ENCODE measurements at regions not wholly inside any gene's neighbourhood (a gene's known extent, or its start where the extent isn't known, plus 50 kb on each side); places are given as distances from the start of the nearest gene placed in this dataset.

GRCh38 chrX:67872958-67873357 is 329.1 kb downstream of the AR start:
- intact Hi-C loops (cut with micrococcal nuclease) = no loop called here
- ChIA-PET CTCF (no interaction called here), POLR2A (ENCODE audit: unreplicated experiment) (no interaction called here)
- H4K20me1 ChIP-seq (ENCODE audit: low read length) = no peaks in the 10 kb centered on the region
- H3K9ac ChIP-seq (ENCODE audit: low read length) = no peak overlapping the region
- BruUV-seq (replicated peaks) = no TSS peak
- DNase-seq (no peak), ATAC-seq (no peak)
- H3K9me2 ChIP-seq (replicated peaks; ENCODE audit: low read length) = no peaks in the 10 kb centered on the region
- no peak for TF ChIP-seq EZH2 (IDR thresholded peaks at IDR 0.05; ENCODE audit: low read length, unreplicated experiment)
- TF ChIP-seq EZH2phosphoT487 (IDR thresholded peaks at IDR 0.05; ENCODE audit: borderline replicate concordance, low read length) = no peak
- TF ChIP-seq CTCF (conservative IDR thresholded peaks at IDR 0.05; ENCODE audit: low read depth, low read length) = no peak
- peaks cover 6% of the 10 kb centered on the region; the same call in 1 of the 2 replicates for H3K9me3 ChIP-seq (ENCODE audit: low read length)
- H3K27me3 ChIP-seq (ENCODE audit: low read length) = no peaks in the 10 kb centered on the region
- H3K4me1 ChIP-seq (ENCODE audit: insufficient read depth, low read length) = no peaks in the 10 kb centered on the region
- no peaks in the 10 kb centered on the region for H3F3A ChIP-seq (ENCODE audit: low read length, unreplicated experiment)
- no peak overlapping the region for H3K27ac ChIP-seq (ENCODE audit: low read length)
- H3K4me2 ChIP-seq (ENCODE audit: low read length) = no peak overlapping the region
- H3K36me3 ChIP-seq (ENCODE audit: low read depth, low read length) = no peaks in the 10 kb centered on the region
- no peak overlapping the region for H3K4me3 ChIP-seq (ENCODE audit: low read length)
- H3K79me2 ChIP-seq (ENCODE audit: low read length) = no peaks in the 10 kb centered on the region
- H2AFZ ChIP-seq (ENCODE audit: low read length) = no peak overlapping the region

- Histone ChIP-seq H3K9me2 (replicated peaks; ENCODE audit: low read length) (no peaks in the 10 kb centered on the region), H2AFZ (ENCODE audit: low read length) (no peak overlapping the region), H4K20me1 (ENCODE audit: low read length) (no peaks in the 10 kb centered on the region), H3K4me2 (ENCODE audit: low read length) (no peak overlapping the region), H3K4me3 (ENCODE audit: low read length) (no peak overlapping the region), H3F3A (ENCODE audit: low read length, unreplicated experiment) (no peaks in the 10 kb centered on the region), H3K9ac (ENCODE audit: low read length) (no peak overlapping the region), H3K27ac (ENCODE audit: low read length) (no peak overlapping the region), H3K27me3 (ENCODE audit: low read length) (no peaks in the 10 kb centered on the region), H3K79me2 (ENCODE audit: low read length) (no peaks in the 10 kb centered on the region), H3K9me3 (ENCODE audit: low read length) (0 out of 2 replicates have a peak, but pooled peaks cover 3% of the 10 kb centered on the region), H3K36me3 (ENCODE audit: low read depth, low read length) (no peaks in the 10 kb centered on the region), H3K4me1 (ENCODE audit: insufficient read depth, low read length) (no peaks in the 10 kb centered on the region)
- ChIA-PET CTCF (no interaction called here), POLR2A (ENCODE audit: unreplicated experiment) (no interaction called here)
- no TSS peak for BruUV-seq (replicated peaks)
- intact Hi-C loops (cut with micrococcal nuclease) = no loop called here
- no peak for DNase-seq
- TF ChIP-seq CTCF (conservative IDR thresholded peaks at IDR 0.05; ENCODE audit: low read depth, low read length) = no peak
- TF ChIP-seq EZH2phosphoT487 (IDR thresholded peaks at IDR 0.05; ENCODE audit: borderline replicate concordance, low read length) = no peak
- no peak for TF ChIP-seq EZH2 (IDR thresholded peaks at IDR 0.05; ENCODE audit: low read length, unreplicated experiment)
- no peak for ATAC-seq
These were observed 348.6 kb downstream of the AR start for GRCh38 chrX:67892401-67892800.

- CTCF ChIA-PET = no interaction called here
- peak; percentile 10 for DNase-seq
- Histone ChIP-seq H2AFZ (ENCODE audit: low read length) (no peak overlapping the region), H3K9me3 (ENCODE audit: low read length) (0 out of 2 replicates have a peak, but pooled peaks cover 3% of the 10 kb centered on the region), H3K36me3 (ENCODE audit: low read depth, low read length) (no peaks in the 10 kb centered on the region), H3F3A (ENCODE audit: low read length, unreplicated experiment) (no peaks in the 10 kb centered on the region), H3K27ac (ENCODE audit: low read length) (no peak overlapping the region), H3K79me2 (ENCODE audit: low read length) (no peaks in the 10 kb centered on the region), H3K4me3 (ENCODE audit: low read length) (no peak overlapping the region), H4K20me1 (ENCODE audit: low read length) (no peaks in the 10 kb centered on the region), H3K4me1 (ENCODE audit: insufficient read depth, low read length) (no peaks in the 10 kb centered on the region), H3K9ac (ENCODE audit: low read length) (no peak overlapping the region), H3K27me3 (ENCODE audit: low read length) (no peaks in the 10 kb centered on the region), H3K9me2 (replicated peaks; ENCODE audit: low read length) (no peaks in the 10 kb centered on the region), H3K4me2 (ENCODE audit: low read length) (no peak overlapping the region)
- intact Hi-C loops (cut with micrococcal nuclease) = no loop called here
- POLR2A ChIA-PET (ENCODE audit: unreplicated experiment) = no interaction called here
- BruUV-seq (replicated peaks) = no TSS peak
- ATAC-seq = no peak
- no peak for TF ChIP-seq EZH2 (IDR thresholded peaks at IDR 0.05; ENCODE audit: low read length, unreplicated experiment)
- TF ChIP-seq CTCF (conservative IDR thresholded peaks at IDR 0.05; ENCODE audit: low read depth, low read length) = no peak
- no peak for TF ChIP-seq EZH2phosphoT487 (IDR thresholded peaks at IDR 0.05; ENCODE audit: borderline replicate concordance, low read length)
These were observed 350.1 kb downstream of the AR start for GRCh38 chrX:67893931-67894330.
